ENCODE measurements at regions not wholly inside any gene's neighbourhood (a gene's known extent, or its start where the extent isn't known, plus 50 kb on each side); places are given as distances from the start of the nearest gene placed in this dataset.

DNA sequence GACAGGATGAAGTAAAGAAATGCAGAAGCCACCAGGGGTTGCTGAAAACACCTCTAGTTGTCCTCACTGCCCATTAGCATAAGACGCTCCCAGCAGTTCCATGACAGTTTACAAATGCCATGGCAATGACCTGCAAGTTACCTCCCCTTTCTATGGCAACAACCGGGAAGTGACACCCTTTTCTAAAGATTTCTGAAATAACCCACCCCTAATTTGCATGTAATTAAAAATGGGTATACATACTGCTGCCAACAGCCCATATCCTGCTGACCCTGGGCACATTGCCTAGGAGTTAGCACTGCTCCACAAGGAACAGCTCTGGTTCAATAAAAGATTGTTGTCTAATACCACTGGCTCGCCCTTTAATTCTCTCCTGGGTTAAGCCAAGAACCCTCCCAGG is 178.3 kb upstream of the LRATD1 start:
- in situ Hi-C loops (cut with MboI; ENCODE audit: low pct_ligation_motif_present in 1 of 4, low pct_unique_long_range_greater_than_20kb in 1 of 4, low sequenced_read_pairs in 3 of 4), result no loop called here
- TF ChIP-seq POLR2AphosphoS5 (IDR thresholded peaks at IDR 0.05), result no peak
- TF ChIP-seq, protein P1, sequence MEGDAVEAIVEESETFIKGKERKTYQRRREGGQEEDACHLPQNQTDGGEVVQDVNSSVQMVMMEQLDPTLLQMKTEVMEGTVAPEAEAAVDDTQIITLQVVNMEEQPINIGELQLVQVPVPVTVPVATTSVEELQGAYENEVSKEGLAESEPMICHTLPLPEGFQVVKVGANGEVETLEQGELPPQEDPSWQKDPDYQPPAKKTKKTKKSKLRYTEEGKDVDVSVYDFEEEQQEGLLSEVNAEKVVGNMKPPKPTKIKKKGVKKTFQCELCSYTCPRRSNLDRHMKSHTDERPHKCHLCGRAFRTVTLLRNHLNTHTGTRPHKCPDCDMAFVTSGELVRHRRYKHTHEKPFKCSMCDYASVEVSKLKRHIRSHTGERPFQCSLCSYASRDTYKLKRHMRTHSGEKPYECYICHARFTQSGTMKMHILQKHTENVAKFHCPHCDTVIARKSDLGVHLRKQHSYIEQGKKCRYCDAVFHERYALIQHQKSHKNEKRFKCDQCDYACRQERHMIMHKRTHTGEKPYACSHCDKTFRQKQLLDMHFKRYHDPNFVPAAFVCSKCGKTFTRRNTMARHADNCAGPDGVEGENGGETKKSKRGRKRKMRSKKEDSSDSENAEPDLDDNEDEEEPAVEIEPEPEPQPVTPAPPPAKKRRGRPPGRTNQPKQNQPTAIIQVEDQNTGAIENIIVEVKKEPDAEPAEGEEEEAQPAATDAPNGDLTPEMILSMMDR (IDR thresholded peaks at IDR 0.05), result no peak
- no peak for TF ChIP-seq EP300 (IDR thresholded peaks at IDR 0.05; ENCODE audit: low read depth)
- TF ChIP-seq POLR2A (IDR thresholded peaks at IDR 0.05), result no peak
- Histone ChIP-seq H3K9me3 (peaks cover 0 to 7% of the 10 kb centered on the region in 2 donors), H3K4me3 (no peak overlapping the region), H3K4me1 (no peaks in the 10 kb centered on the region), H3K36me3 (no peaks in the 10 kb centered on the region), H3K27me3 (no peaks in the 10 kb centered on the region), H3K27ac (no peak overlapping the region)
- DNase-seq, result no peak
- 64 to 69% methylated on average over 2 to 3 of the region's 3 CpGs for whole genome bisulfite sequencing, 2 donors (ENCODE audit: low coverage in 1 of 2)
- intact Hi-C loops (cut with DNase I; ENCODE audit: low total_unique reads), result no loop called here

DNA sequence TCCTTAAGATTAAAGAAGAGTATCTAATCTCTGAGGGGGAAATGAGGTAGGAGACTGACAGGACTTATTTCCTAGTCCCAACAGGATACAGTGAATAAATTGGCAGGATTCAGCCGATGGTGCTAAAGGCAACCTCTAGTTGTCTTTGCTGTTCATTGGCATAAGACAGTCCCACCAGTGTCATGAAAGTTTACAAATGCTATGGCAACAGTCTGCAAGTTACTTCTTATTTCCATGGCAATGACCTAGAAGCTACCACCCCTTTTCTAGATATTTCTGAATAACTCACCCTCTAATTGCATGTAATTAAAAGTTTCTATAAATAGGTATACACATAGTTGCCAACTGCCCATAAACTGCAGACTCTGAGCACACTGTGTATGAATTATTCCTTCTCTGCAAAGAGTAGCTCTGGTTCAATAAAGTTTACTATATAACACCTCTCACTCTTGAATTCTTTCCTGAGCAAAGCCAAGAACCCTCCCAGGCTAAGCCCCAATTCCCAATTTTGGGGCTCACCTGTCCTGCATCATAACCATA is 172.7 kb upstream of the LRATD1 start:
- in situ Hi-C loops (cut with MboI; ENCODE audit: low pct_ligation_motif_present in 1 of 4, low pct_unique_long_range_greater_than_20kb in 1 of 4, low sequenced_read_pairs in 3 of 4), result no loop called here
- no peaks in the 10 kb centered on the region for H3K4me1 ChIP-seq
- no peak for TF ChIP-seq POLR2A (IDR thresholded peaks at IDR 0.05)
- H3K36me3 ChIP-seq, result no peaks in the 10 kb centered on the region
- intact Hi-C loops (cut with DNase I; ENCODE audit: low total_unique reads), result no loop called here
- 100% methylated on average over 1 of the region's 1 CpG; no CpG with 5 or more reads in 1 of the 2 donors for WGBS, 2 donors (ENCODE audit: low coverage in 1 of 2)
- DNase-seq, result no peak
- peaks cover 0 to 7% of the 10 kb centered on the region in 2 donors for H3K9me3 ChIP-seq
- no peak overlapping the region for H3K4me3 ChIP-seq
- no peaks in the 10 kb centered on the region for H3K27me3 ChIP-seq
- H3K27ac ChIP-seq, result no peak overlapping the region

DNA sequence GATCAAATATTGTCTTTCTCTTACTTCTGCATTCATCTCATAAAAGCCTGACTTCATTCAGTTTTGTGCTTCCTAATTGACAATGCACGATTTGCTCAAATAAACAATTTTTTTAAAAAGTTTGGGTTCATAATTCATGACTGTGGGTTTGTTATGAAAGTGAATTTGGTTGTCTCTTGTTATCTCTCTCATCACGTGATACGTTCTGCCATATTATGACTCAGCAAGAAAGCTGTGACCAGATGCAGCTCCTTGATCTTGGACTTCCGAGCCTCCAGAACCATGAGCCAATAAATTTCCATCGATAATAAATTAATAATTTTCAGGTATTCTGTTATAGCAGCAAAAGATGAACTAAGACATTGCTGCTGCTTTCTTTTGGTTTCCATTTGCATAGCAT is 156.5 kb upstream of the LRATD1 start:
- no peak overlapping the region for H3K4me3 ChIP-seq
- intact Hi-C loops (cut with DNase I; ENCODE audit: low total_unique reads), result no loop called here
- H3K27ac ChIP-seq, result no peak overlapping the region
- WGBS, 2 donors (ENCODE audit: low coverage in 1 of 2), result 78 to 82% methylated on average over 5 of the region's 5 CpGs
- no peaks in the 10 kb centered on the region for H3K4me1 ChIP-seq
- H3K27me3 ChIP-seq, result no peaks in the 10 kb centered on the region
- no peaks in the 10 kb centered on the region for H3K36me3 ChIP-seq
- H3K9me3 ChIP-seq, result no peaks in the 10 kb centered on the region
- in situ Hi-C loops (cut with MboI; ENCODE audit: low pct_ligation_motif_present in 1 of 4, low pct_unique_long_range_greater_than_20kb in 1 of 4, low sequenced_read_pairs in 3 of 4), result no loop called here
- no peak for DNase-seq
- TF ChIP-seq, protein P1 (IDR thresholded peaks at IDR 0.05), result no peak
- TF ChIP-seq POLR2AphosphoS5 (IDR thresholded peaks at IDR 0.05) (no peak), POLR2A (IDR thresholded peaks at IDR 0.05) (no peak), EP300 (IDR thresholded peaks at IDR 0.05; ENCODE audit: low read depth) (no peak)

DNA sequence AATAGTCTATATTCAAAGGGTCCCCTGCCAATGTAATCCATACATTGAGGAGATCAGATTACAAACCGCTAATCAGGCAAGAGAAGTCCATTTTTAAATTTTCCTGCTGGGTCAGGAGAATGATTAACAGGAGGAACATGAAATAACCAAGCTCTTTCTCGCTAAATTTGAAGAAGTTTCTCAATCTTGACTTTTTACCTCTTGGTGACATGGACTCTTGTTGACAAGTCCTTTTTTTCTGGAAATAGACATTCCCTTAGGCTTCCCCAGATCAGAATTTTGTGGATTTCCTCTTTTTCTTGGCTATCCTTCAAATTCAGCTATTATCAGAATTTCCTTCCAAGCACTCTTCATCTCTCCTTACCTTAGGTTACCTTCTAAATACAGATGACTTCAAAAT is 153.0 kb upstream of the LRATD1 start:
- no peaks in the 10 kb centered on the region for H3K27me3 ChIP-seq
- intact Hi-C loops (cut with DNase I; ENCODE audit: low total_unique reads) (no loop called here), in situ Hi-C loops (cut with MboI; ENCODE audit: low pct_ligation_motif_present in 1 of 4, low pct_unique_long_range_greater_than_20kb in 1 of 4, low sequenced_read_pairs in 3 of 4) (no loop called here)
- TF ChIP-seq, protein P1 (IDR thresholded peaks at IDR 0.05), result no peak
- TF ChIP-seq POLR2AphosphoS5 (IDR thresholded peaks at IDR 0.05) (no peak), EP300 (IDR thresholded peaks at IDR 0.05; ENCODE audit: low read depth) (no peak)
- no peaks in the 10 kb centered on the region for H3K4me1 ChIP-seq
- no peak overlapping the region for H3K4me3 ChIP-seq
- H3K27ac ChIP-seq, result no peak overlapping the region
- no peaks in the 10 kb centered on the region for H3K36me3 ChIP-seq
- DNase-seq, result no peak
- H3K9me3 ChIP-seq, result no peaks in the 10 kb centered on the region
- WGBS, 2 donors (ENCODE audit: low coverage in 1 of 2), result 63 to 78% methylated on average over 2 of the region's 2 CpGs

DNA sequence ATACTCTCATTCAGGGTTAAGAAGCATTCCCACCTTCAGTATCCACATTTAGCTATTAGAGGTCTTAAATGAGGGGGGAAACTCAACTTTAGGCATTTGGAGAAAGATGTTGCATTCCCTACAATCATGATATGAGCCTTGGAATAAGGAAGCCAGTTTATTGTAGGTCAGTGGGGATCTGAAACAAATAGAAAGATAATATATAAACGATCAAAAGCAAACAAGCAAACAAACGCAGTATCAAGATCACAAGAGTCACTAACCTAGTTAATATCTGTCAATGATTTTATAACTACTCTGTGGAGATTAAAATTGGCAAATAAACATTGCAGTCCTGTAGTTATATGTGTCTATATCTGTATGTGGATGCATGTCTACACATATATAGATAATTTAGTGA is 152.4 kb upstream of the LRATD1 start:
- no peaks in the 10 kb centered on the region for H3K36me3 ChIP-seq
- 24 to 73% methylated on average over 2 of the region's 2 CpGs for WGBS, 2 donors (ENCODE audit: low coverage in 1 of 2)
- no peaks in the 10 kb centered on the region for H3K27me3 ChIP-seq
- in situ Hi-C loops (cut with MboI; ENCODE audit: low pct_ligation_motif_present in 1 of 4, low pct_unique_long_range_greater_than_20kb in 1 of 4, low sequenced_read_pairs in 3 of 4), result no loop called here
- H3K4me3 ChIP-seq, result no peak overlapping the region
- TF ChIP-seq, protein P1 (IDR thresholded peaks at IDR 0.05), result no peak
- TF ChIP-seq POLR2A (IDR thresholded peaks at IDR 0.05) (no peak), EP300 (IDR thresholded peaks at IDR 0.05; ENCODE audit: low read depth) (no peak), POLR2AphosphoS5 (IDR thresholded peaks at IDR 0.05) (no peak)
- H3K4me1 ChIP-seq, result no peaks in the 10 kb centered on the region
- H3K27ac ChIP-seq, result no peak overlapping the region
- intact Hi-C loops (cut with DNase I; ENCODE audit: low total_unique reads), result no loop called here
- DNase-seq, result no peak
- no peaks in the 10 kb centered on the region for H3K9me3 ChIP-seq
